ENCODE measurements at regions not wholly inside any gene's neighbourhood (a gene's known extent, or its start where the extent isn't known, plus 50 kb on each side); places are given as distances from the start of the nearest gene placed in this dataset.

DNA sequence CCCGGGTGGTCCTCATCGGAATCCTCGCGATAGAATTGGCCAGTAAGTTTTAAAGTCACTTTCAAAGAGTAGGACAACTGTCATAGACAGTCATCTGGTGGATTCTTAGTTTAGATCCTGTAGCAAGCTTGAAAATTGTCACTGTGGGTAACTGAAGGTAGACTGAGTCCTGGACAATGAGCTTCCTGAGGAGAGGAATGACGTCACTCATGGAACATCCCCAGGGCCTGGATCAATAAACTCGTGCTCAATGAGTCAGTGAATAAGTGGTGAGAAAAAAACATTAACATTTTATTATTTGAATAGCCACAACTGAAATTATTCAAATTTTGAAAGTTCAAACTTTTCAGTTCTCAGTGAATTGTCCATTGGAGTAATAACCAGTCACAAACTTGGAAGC, 101.4 kb upstream of the CXCR4 start:
- H3K4me1 ChIP-seq (ENCODE audit: control insufficient read depth, insufficient read depth, low read length): no peaks in the 10 kb centered on the region
- no peaks in the 10 kb centered on the region for H3K9me3 ChIP-seq (ENCODE audit: control insufficient read depth, insufficient read depth, low read depth, low read length)
- TF ChIP-seq ZSCAN16 (tag by site-specific recombination; IDR thresholded peaks at IDR 0.05) (no peak), ZNF624 (tag by site-specific recombination; IDR thresholded peaks at IDR 0.05) (no peak), ZNF37A (tag by site-specific recombination; IDR thresholded peaks at IDR 0.05) (no peak), SALL2 (tag by site-specific recombination; IDR thresholded peaks at IDR 0.05; ENCODE audit: borderline replicate concordance) (no peak)
- ChIA-PET CTCF (no interaction called here), POLR2A (no interaction called here)
- H3K36me3 ChIP-seq (ENCODE audit: control insufficient read depth in 2 of 2, insufficient read depth in 1 of 2, low read length in 2 of 2): no peaks in the 10 kb centered on the region
- H3K4me3 ChIP-seq (ENCODE audit: low read depth, low read length): no peak overlapping the region
- no peak overlapping the region for H3K27ac ChIP-seq (ENCODE audit: extremely low read depth, low read depth, low read length)

DNA sequence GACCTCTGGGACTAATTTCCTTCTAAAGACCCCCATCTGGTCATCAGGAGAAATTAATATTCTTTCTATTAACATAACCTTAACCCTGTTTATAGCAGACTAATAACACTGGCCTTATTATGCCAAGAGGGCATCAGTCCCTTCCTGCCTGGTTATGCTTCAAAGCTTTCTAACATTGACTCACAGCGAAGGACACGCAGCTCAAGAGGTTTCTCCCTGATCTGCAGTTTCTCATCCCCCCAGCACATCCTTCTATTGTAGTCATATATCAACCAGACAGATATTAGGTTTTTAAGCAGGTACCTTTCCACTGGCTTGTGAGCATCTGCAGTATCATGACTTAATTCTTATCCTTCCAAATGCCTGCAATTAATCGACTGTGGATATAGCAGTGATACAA, 100.0 kb upstream of the CXCR4 start:
- Histone ChIP-seq H3K9me3 (ENCODE audit: control insufficient read depth, insufficient read depth, low read depth, low read length) (no peaks in the 10 kb centered on the region), H3K27ac (ENCODE audit: extremely low read depth, low read depth, low read length) (no peak overlapping the region), H3K36me3 (ENCODE audit: control insufficient read depth in 2 of 2, insufficient read depth in 1 of 2, low read length in 2 of 2) (no peaks in the 10 kb centered on the region), H3K4me3 (ENCODE audit: low read depth, low read length) (no peak overlapping the region), H3K4me1 (ENCODE audit: control insufficient read depth, insufficient read depth, low read length) (no peaks in the 10 kb centered on the region)
- ChIA-PET CTCF (interaction anchor here (0.6 kb wide), 2 partner anchors 71 to 205 kb away, joined by 3 to 5 read pairs; no protein-coding TSS in a partner anchor), POLR2A (no interaction called here)
- TF ChIP-seq ZNF555 (tag by site-specific recombination; conservative IDR thresholded peaks at IDR 0.05) (no peak), ZBTB48 (tag by site-specific recombination; IDR thresholded peaks at IDR 0.05) (no peak), ZNF169 (tag by site-specific recombination; IDR thresholded peaks at IDR 0.05) (no peak), ZNF394 (tag by site-specific recombination; IDR thresholded peaks at IDR 0.05; ENCODE audit: borderline replicate concordance) (no peak)
- TF ChIP-seq, protein P1, sequence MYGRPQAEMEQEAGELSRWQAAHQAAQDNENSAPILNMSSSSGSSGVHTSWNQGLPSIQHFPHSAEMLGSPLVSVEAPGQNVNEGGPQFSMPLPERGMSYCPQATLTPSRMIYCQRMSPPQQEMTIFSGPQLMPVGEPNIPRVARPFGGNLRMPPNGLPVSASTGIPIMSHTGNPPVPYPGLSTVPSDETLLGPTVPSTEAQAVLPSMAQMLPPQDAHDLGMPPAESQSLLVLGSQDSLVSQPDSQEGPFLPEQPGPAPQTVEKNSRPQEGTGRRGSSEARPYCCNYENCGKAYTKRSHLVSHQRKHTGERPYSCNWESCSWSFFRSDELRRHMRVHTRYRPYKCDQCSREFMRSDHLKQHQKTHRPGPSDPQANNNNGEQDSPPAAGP (tag by site-specific recombination; IDR thresholded peaks at IDR 0.05): no peak

DNA sequence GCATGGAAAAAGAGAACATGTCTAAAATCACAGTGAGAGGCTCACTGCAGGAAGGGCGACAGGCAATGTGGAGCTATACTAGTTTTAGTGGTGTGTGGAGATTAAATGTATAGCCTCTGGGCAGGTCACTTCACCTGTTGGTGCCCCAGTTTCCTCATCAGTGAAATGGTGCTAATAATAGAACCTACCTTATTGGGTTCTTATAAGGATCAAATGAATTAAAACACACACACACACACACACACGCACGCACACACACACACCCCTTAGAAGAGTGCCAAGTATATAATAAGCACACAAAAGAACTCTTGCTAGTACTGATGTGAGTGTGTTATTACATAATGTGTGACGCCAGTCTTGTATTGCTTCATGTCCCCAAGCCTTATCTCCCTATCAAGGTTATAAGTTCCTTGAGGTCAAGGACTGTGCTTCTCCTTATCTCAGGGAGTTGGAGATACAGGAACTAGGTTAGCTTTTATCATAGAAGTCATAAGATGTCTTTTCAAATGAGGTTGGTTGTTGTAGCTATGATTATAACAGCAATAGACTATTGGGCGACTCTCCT, 98.0 kb upstream of the CXCR4 start:
- H3K4me3 ChIP-seq (ENCODE audit: low read depth, low read length): no peak overlapping the region
- H3K4me1 ChIP-seq (ENCODE audit: control insufficient read depth, insufficient read depth, low read length): no peaks in the 10 kb centered on the region
- no peaks in the 10 kb centered on the region for H3K36me3 ChIP-seq (ENCODE audit: control insufficient read depth in 2 of 2, insufficient read depth in 1 of 2, low read length in 2 of 2)
- POLR2A ChIA-PET: no interaction called here
- H3K27ac ChIP-seq (ENCODE audit: extremely low read depth, low read depth, low read length): no peak overlapping the region
- H3K9me3 ChIP-seq (ENCODE audit: control insufficient read depth, insufficient read depth, low read depth, low read length): no peaks in the 10 kb centered on the region
- TF ChIP-seq KLF16 (tag by site-specific recombination; IDR thresholded peaks at IDR 0.05): no peak
- TF ChIP-seq ZNF302 (tag by site-specific recombination; IDR thresholded peaks at IDR 0.05; ENCODE audit: low read depth): no peak
- CTCF ChIA-PET: interaction anchor here (1.0 kb wide), 1 partner anchor 8 kb away, joined by 4 read pairs; no protein-coding TSS in a partner anchor

DNA sequence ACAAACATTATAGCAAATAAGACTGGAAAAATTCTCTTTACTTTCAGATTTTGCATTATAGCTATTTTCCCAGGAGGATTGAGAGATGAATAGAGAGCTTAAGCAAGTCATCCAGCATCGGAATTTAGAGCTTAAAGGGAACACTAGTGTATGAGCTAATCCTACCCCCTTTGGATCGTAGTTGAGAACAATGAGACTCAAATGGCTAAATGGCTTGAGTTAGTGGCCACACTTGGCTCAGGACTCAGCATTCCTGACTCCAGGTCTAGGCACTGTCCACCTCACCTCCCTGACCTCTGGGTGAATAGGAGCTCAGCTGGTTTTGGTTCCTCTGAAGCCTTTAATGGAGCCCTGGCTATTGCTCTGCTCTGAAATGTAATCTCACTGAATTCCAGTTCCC, 97.5 kb upstream of the CXCR4 start:
- CTCF ChIA-PET: interaction anchor here (0.6 to 1.0 kb wide), 3 partner anchors 9 to 1036 kb away, joined by 3 to 4 read pairs (median 3); no protein-coding TSS in a partner anchor
- no peaks in the 10 kb centered on the region for H3K36me3 ChIP-seq (ENCODE audit: control insufficient read depth in 2 of 2, insufficient read depth in 1 of 2, low read length in 2 of 2)
- no peak overlapping the region for H3K27ac ChIP-seq (ENCODE audit: extremely low read depth, low read depth, low read length)
- POLR2A ChIA-PET: no interaction called here
- H3K4me1 ChIP-seq (ENCODE audit: control insufficient read depth, insufficient read depth, low read length): no peaks in the 10 kb centered on the region
- no peaks in the 10 kb centered on the region for H3K9me3 ChIP-seq (ENCODE audit: control insufficient read depth, insufficient read depth, low read depth, low read length)
- no peak overlapping the region for H3K4me3 ChIP-seq (ENCODE audit: low read depth, low read length)
- TF ChIP-seq ZNF768 (tag by site-specific recombination; IDR thresholded peaks at IDR 0.05) (no peak), ZNF473 (tag by site-specific recombination; IDR thresholded peaks at IDR 0.05) (no peak), MEIS1 (CRISPR knock-in tag; IDR thresholded peaks at IDR 0.05; ENCODE audit: borderline replicate concordance) (no peak), ZNF354C (tag by site-specific recombination; IDR thresholded peaks at IDR 0.05; ENCODE audit: borderline replicate concordance, low read depth) (no peak), ZNF654 (tag by site-specific recombination; IDR thresholded peaks at IDR 0.05; ENCODE audit: low read depth) (no peak), ZNF274 (IDR thresholded peaks at IDR 0.05; ENCODE audit: low read length) (no peak), ZNF274 (tag by site-specific recombination; IDR thresholded peaks at IDR 0.05; ENCODE audit: borderline replicate concordance) (no peak), ZNF146 (tag by site-specific recombination; IDR thresholded peaks at IDR 0.05) (no peak)
- TF ChIP-seq, protein P2, sequence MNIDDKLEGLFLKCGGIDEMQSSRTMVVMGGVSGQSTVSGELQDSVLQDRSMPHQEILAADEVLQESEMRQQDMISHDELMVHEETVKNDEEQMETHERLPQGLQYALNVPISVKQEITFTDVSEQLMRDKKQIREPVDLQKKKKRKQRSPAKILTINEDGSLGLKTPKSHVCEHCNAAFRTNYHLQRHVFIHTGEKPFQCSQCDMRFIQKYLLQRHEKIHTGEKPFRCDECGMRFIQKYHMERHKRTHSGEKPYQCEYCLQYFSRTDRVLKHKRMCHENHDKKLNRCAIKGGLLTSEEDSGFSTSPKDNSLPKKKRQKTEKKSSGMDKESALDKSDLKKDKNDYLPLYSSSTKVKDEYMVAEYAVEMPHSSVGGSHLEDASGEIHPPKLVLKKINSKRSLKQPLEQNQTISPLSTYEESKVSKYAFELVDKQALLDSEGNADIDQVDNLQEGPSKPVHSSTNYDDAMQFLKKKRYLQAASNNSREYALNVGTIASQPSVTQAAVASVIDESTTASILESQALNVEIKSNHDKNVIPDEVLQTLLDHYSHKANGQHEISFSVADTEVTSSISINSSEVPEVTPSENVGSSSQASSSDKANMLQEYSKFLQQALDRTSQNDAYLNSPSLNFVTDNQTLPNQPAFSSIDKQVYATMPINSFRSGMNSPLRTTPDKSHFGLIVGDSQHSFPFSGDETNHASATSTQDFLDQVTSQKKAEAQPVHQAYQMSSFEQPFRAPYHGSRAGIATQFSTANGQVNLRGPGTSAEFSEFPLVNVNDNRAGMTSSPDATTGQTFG (tag by site-specific recombination; IDR thresholded peaks at IDR 0.05; ENCODE audit: borderline replicate concordance): no peak
- TF ChIP-seq, protein P3, sequence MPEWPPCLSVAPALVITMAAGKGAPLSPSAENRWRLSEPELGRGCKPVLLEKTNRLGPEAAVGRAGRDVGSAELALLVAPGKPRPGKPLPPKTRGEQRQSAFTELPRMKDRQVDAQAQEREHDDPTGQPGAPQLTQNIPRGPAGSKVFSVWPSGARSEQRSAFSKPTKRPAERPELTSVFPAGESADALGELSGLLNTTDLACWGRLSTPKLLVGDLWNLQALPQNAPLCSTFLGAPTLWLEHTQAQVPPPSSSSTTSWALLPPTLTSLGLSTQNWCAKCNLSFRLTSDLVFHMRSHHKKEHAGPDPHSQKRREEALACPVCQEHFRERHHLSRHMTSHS (tag by site-specific recombination; IDR thresholded peaks at IDR 0.05): no peak
- TF ChIP-seq, protein P4, sequence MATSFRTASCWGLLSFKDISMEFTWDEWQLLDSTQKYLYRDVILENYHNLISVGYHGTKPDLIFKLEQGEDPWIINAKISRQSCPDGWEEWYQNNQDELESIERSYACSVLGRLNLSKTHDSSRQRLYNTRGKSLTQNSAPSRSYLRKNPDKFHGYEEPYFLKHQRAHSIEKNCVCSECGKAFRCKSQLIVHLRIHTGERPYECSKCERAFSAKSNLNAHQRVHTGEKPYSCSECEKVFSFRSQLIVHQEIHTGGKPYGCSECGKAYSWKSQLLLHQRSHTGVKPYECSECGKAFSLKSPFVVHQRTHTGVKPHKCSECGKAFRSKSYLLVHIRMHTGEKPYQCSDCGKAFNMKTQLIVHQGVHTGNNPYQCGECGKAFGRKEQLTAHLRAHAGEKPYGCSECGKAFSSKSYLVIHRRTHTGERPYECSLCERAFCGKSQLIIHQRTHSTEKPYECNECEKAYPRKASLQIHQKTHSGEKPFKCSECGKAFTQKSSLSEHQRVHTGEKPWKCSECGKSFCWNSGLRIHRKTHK (tag by site-specific recombination; IDR thresholded peaks at IDR 0.05): no peak
